ENCODE measurements at regions not wholly inside any gene's neighbourhood (a gene's known extent, or its start where the extent isn't known, plus 50 kb on each side); places are given as distances from the start of the nearest gene placed in this dataset.
"Not testable (repeated sequence)": the region's sequence is repeated elsewhere in the genome, so short reads cannot be mapped to it uniquely, and the experiment has no call there.

DNA sequence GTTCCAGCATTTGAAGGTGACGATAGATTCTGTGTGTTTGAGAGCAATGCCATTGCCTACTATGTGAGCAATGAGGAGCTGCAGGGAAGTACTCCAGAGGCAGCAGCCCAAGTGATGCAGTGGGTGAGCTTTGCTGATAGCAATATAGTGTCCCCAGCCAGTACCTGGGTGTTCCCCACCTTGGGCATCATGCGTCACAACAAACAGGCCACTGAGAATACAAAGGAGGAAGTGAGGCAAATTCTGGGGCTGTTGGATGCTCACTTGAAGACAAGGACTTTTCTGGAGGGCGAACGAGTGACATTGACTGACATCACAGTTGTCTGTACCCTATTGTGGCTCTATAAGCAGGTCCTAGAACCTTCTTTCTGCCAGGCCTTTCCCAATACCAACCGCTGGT lies 142.0 kb downstream of the PLS3 start:
- no peak for DNase-seq

DNA sequence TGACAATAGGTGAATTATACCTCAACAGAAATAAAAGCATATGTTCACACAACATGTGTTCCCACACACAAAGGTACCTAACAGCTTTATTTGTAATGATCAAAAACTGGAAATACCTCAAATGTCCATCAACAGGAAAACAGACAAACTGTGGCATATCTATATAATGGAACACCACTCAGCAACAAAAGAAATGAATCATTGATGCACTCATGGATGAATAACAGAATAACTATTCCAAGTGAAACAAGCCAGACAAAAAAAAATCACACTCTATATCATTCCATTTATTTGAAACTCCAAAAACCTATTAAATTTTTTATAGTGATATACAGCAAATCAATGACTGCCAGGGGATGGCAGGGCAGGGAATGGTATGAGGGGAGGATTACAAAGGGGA lies 148.1 kb downstream of the PLS3 start:
- no peak for DNase-seq

DNA sequence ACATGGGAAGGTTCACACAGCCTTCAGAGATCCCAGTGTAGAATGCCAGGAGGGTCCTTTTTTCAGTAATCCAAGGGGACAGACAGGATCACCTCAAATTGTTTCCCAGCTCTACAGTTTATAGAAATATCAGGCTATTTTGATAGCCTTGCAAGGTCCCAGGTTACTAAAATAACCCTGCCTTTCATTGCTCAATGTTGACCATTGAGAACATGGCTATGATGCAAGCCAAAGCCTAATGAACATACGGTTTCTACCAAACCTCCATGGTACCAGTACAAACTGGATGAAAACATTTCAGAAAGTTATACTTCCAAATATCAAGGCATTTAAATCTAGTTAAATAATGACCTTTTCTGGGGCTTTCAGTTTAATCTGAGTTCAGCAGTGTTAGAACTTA lies 151.5 kb downstream of the PLS3 start:
- DNase-seq, result no peak

DNA sequence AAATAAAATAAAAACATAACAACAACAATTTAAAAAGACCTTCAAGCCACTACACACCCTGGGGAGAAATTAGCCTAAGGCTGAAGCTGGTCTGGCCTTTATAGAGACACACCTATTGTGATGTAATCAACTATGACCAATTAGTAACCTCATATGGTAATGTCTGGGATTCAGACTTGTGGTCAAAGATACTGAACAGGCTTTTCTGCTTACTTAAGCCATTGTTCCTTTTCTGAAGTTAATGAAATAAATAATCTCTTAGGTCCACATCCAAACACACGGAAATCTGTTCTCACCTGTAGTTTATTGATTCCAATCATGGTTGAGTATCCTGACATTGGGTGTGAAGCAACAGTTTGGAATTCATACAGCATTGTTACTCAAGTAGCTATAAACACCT lies 152.5 kb downstream of the PLS3 start:
- no peak for DNase-seq

DNA sequence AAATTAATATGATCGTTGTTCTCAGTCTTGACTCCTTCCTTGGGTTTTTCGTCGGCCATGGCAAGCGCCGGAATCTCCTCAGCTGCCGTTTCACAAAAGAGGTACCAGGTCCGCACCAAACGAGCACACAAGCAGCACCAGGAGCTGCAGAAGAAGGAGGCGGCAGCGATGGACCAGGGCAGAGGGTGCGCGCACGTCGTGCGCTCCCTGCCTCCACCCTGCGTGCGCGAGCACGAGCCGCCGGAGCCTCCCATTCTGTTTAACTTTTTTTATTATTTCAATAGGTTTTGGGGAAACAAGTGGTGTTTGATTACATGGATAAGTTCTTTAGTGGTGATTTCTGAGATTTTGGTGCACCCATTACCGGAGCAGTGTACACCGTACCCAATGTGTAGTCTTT lies 158.2 kb downstream of the PLS3 start:
- no peak for DNase-seq

DNA sequence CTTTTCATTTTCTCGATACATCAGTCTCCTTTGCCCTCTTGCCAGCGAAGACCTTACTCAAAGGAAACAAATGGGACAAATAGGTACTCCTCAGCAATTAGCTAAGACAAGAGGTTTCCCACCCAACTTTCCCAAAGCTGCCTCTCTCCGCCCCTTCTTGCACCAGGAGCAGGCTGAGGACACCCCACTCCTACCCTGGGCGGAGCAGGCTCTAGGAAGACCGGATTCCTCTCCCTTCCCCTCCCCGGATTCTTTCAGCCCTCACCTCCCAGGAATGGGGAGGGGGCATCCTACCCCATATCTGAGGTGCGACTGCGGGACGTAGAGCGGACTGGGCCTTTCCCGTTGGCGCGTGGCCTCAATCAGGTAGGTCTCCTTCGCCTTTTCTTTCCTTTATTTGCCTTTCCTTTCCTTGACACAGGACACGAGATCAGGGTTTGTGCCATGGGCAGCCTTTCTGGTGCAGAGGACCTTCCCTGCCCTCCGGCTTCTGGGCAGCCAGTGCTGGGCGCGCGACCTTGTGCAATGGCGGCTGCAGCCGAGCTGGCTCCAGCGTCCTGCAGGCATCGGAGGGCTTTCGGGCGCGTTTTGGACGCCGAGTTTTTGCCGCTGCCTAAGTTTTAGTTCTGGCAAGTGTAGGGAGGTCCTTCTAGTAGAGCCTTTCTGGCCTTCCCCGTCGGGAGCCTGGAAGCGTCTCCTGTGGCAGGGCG lies 161.9 kb downstream of the PLS3 start:
- not testable (repeated sequence) for DNase-seq

DNA sequence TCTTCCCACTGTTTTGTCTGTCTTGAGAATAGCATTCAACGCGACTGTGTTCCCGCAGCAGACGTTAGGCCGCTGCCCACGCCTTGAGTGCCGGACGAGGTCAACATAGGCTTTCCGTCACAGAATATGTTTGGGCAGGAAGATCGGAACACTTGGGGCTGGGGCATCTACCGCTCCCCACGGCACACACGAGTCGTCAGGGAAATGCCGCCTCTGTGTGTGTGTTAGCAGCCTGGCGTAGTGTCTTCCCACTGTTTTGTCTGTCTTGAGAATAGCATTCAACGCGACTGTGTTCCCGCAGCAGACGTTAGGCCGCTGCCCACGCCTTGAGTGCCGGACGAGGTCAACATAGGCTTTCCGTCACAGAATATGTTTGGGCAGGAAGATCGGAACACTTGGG lies 164.4 kb downstream of the PLS3 start:
- DNase-seq, result not testable (repeated sequence)

DNA sequence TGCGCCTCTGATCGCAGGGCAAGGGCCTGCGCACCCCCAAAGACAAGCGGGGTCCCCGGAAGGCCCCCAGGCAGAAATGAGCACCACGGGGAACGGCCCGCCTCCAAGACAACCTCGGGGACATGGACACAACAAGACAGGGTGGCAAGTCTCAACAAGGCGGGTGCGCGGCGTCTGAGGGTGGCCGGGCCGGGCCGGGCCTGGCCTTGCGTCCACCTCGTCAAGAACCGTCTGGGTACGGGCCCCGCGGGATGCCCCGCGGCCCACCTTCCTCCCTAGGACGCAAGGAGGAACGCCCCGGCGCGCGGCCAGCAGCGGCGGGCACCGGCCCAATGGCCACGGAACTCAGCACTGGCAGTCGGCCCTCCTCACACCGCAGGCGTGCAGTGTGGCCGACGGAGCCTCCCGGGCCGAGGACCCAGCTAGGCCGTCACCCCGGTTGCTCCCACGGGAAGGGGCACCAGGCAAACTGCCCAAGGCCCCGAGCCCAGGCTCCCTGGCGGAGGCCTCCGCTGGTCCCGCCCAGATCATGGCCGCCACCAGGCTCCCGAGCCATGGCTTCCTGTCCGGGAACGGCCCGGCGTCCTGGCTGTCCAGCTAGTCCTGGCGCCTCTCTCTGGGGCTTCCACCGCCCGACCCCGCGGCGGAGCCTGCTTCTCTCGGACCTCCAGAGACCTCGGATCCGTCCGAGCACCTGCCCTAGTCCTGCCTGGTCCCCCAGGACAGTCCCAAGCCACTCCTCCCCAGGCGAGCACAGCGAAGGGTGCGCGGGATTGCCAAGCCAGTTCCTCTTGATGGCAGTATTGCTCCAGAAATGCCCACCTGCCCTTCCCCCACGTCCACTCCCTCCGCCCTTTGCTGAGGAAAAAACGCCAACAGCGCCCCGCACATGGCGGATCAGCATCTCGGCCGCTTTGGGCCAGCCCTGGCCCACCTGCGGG lies 167.1 kb downstream of the PLS3 start:
- not testable (repeated sequence) for DNase-seq

DNA sequence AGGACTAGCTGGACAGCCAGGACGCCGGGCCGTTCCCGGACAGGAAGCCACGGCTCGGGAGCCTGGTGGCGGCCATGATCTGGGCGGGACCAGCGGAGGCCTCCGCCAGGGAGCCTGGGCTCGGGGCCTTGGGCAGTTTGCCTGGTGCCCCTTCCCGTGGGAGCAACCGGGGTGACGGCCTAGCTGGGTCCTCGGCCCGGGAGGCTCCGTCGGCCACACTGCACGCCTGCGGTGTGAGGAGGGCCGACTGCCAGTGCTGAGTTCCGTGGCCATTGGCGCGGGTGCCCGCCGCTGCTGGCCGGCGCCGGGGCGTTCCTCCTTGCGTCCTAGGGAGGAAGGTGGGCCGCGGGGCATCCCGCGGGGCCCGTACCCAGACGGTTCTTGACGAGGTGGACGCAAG lies 171.6 kb downstream of the PLS3 start:
- DNase-seq, result not testable (repeated sequence)

DNA sequence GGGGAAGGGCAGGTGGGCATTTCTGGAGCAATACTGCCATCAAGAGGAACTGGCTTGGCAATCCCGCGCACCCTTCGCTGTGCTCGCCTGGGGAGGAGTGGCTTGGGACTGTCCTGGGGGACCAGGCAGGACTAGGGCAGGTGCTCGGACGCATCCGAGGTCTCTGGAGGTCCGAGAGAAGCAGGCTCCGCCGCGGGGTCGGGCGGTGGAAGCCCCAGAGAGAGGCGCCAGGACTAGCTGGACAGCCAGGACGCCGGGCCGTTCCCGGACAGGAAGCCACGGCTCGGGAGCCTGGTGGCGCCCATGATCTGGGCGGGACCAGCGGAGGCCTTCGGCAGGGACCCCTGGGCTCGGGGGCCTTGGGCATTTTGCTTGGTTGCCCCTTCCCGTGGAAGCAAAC lies 174.3 kb downstream of the PLS3 start:
- DNase-seq, result peak in 1 of 2 donors; percentile 5
